ENCODE measurements at regions not wholly inside any gene's neighbourhood (a gene's known extent, or its start where the extent isn't known, plus 50 kb on each side); places are given as distances from the start of the nearest gene placed in this dataset.

DNA sequence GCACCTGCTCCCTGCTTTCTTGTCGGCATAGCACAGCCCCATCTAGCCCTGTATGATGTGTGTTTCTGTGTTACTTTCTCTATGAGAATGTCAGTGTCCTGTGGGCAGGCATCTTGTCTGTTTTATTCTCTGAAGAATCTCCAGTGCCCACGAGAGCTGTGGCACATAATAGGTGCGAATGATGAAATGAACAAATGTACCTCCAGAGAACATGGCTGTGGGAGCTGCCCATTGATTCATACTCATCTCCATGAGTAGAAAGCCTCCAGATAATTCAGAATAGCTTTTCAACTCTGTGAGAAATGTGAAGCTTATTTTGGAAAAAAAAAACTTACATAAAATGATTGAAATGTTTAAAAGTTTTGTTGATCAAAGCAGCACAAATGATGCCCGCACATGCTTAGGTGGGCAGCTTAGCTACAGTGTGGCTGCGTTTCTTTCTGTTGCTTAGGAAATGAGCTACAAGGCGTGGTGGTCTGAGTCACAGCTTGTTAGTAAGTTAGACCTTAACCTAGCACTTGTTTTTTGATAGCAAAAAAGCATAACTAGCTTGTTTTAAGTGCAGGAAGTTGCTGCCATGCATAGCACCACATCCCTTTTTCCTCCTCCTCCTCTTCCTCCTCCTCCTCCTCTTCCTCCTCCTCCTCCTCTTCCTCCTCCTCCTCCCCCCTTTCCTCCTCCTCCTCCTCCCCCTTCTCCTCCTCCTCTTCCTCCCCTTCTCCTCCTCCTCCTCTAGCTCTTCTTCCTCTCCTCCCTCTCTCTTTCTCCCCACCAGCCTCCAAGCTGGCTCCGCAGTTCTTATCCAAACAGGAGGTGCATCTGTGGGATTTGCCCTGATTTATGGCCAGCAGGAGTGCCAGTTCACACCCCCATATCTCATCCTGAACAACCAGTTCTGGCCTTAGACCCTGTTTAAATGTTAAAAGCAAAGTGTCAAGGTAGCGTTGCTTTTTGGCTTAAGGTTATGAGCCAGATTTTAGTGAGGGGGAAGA, 221.5 kb downstream of the IRF8 start:
- TF ChIP-seq, protein P1, sequence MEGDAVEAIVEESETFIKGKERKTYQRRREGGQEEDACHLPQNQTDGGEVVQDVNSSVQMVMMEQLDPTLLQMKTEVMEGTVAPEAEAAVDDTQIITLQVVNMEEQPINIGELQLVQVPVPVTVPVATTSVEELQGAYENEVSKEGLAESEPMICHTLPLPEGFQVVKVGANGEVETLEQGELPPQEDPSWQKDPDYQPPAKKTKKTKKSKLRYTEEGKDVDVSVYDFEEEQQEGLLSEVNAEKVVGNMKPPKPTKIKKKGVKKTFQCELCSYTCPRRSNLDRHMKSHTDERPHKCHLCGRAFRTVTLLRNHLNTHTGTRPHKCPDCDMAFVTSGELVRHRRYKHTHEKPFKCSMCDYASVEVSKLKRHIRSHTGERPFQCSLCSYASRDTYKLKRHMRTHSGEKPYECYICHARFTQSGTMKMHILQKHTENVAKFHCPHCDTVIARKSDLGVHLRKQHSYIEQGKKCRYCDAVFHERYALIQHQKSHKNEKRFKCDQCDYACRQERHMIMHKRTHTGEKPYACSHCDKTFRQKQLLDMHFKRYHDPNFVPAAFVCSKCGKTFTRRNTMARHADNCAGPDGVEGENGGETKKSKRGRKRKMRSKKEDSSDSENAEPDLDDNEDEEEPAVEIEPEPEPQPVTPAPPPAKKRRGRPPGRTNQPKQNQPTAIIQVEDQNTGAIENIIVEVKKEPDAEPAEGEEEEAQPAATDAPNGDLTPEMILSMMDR (IDR thresholded peaks at IDR 0.05) = no peak
- TF ChIP-seq POLR2AphosphoS5 (IDR thresholded peaks at IDR 0.05) = no peak
